ENCODE measurements at regions not wholly inside any gene's neighbourhood (a gene's known extent, or its start where the extent isn't known, plus 50 kb on each side); places are given as distances from the start of the nearest gene placed in this dataset.

- H3K4me3 ChIP-seq (ENCODE audit: low read depth, low read length): no peak overlapping the region
- no peak for DNase-seq (ENCODE audit: low read depth)
- no peak for TF ChIP-seq CTCF (IDR thresholded peaks at IDR 0.05; ENCODE audit: insufficient read depth, low read depth, low read length, missing control alignments)
These were observed 137.6 kb upstream of the RPS6KA2 start for GRCh38 chr6:166764473-166765233.

- DNase-seq (ENCODE audit: low read depth): no peak
- no peak overlapping the region for H3K4me3 ChIP-seq (ENCODE audit: low read depth, low read length)
- no peak for TF ChIP-seq CTCF (IDR thresholded peaks at IDR 0.05; ENCODE audit: insufficient read depth, low read depth, low read length, missing control alignments)
These were observed 136.8 kb upstream of the RPS6KA2 start for GRCh38 chr6:166763606-166764472.

GRCh38 chr6:166761801-166762200 is 134.8 kb upstream of the RPS6KA2 start:
- DNase-seq (ENCODE audit: low read depth): no peak
- no peak for TF ChIP-seq CTCF (IDR thresholded peaks at IDR 0.05; ENCODE audit: insufficient read depth, low read depth, low read length, missing control alignments)
- H3K4me3 ChIP-seq (ENCODE audit: low read depth, low read length): no peak overlapping the region

GRCh38 chr6:166760288-166760687 is 133.2 kb upstream of the RPS6KA2 start:
- no peak for DNase-seq (ENCODE audit: low read depth)
- no peak for TF ChIP-seq CTCF (IDR thresholded peaks at IDR 0.05; ENCODE audit: insufficient read depth, low read depth, low read length, missing control alignments)
- no peak overlapping the region for H3K4me3 ChIP-seq (ENCODE audit: low read depth, low read length)

GRCh38 chr6:166758136-166758704 is 131.2 kb upstream of the RPS6KA2 start:
- H3K4me3 ChIP-seq (ENCODE audit: low read depth, low read length): no peak overlapping the region

More at GRCh38 chr6:166758136-166758704, 131.2 kb upstream of the RPS6KA2 start:
- DNase-seq (ENCODE audit: low read depth): no peak
- no peak for TF ChIP-seq CTCF (IDR thresholded peaks at IDR 0.05; ENCODE audit: insufficient read depth, low read depth, low read length, missing control alignments)

All from GM12865 (cell line).